Nephron (organoid): ENCODE measurements at regions not wholly inside any gene's neighbourhood (a gene's known extent, or its start where the extent isn't known, plus 50 kb on each side); places are given as distances from the start of the nearest gene placed in this dataset.

ENCODE experiments used
- H3K27ac Mint-ChIP-seq, 3 experiments: 2 replicates each; pipeline ENCODE4 v1.8.0; 2020; ENCODE audit warnings: mixed read lengths in 3 of 3, mild to moderate bottlenecking in 2 of 3, moderate library complexity in 1 of 3
- H3K27me3 Mint-ChIP-seq: 2 replicates; pipeline ENCODE4 v1.8.0; 2021; ENCODE audit warnings: low read depth, mild to moderate bottlenecking, moderate library complexity, mixed read lengths
- H3K36me3 Mint-ChIP-seq: 2 replicates; pipeline ENCODE4 v1.8.0; 2020; ENCODE audit warnings: low read depth, mixed read lengths
- H3K4me1 Mint-ChIP-seq: 2 replicates; pipeline ENCODE4 v1.8.0; 2020; ENCODE audit warnings: mixed read lengths
- H3K4me3 Mint-ChIP-seq, 3 experiments: 2 replicates each; pipeline ENCODE4 v1.8.0; 2020; ENCODE audit warnings: mild to moderate bottlenecking in 3 of 3, mixed read lengths in 3 of 3, moderate library complexity in 2 of 3
- H3K9me3 Mint-ChIP-seq: 2 replicates; pipeline ENCODE4 v1.8.0; 2020; ENCODE audit warnings: mixed read lengths
- TF ChIP-seq, protein P1 (sequence below), 3 experiments: fragments of 200-600 bp; sonication (generic); IDR thresholded peaks; one replicate each; pipeline ENCODE4 v1.5.0; 2021; ENCODE audit warnings: antibody characterized with exemption in 3 of 3; ENCODE audit not compliant: unreplicated experiment in 3 of 3

DNA sequence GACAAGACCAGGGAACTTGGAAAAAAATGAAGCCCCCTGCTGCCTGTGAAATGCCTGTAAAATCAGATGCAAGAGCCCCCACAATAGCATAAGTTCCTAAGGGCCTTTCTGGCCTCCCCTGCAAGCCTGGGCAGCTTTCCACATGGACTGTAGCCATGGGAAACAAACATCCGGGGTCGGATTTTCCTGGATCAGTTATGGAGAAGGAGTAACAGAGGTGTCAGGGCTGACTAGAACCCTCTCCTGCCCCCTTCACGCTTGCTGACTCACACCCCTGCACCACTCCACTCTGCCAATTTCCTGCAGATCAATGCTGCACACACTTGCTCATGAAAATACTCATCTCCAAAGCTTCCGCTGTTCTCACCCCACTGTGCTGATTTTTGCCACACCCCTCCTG is 258.6 kb downstream of the CBLN1 start:
- Mint-ChIP-seq H3K36me3 (no peaks in the 10 kb centered on the region), H3K9me3 (peaks cover 7% of the 10 kb centered on the region)

DNA sequence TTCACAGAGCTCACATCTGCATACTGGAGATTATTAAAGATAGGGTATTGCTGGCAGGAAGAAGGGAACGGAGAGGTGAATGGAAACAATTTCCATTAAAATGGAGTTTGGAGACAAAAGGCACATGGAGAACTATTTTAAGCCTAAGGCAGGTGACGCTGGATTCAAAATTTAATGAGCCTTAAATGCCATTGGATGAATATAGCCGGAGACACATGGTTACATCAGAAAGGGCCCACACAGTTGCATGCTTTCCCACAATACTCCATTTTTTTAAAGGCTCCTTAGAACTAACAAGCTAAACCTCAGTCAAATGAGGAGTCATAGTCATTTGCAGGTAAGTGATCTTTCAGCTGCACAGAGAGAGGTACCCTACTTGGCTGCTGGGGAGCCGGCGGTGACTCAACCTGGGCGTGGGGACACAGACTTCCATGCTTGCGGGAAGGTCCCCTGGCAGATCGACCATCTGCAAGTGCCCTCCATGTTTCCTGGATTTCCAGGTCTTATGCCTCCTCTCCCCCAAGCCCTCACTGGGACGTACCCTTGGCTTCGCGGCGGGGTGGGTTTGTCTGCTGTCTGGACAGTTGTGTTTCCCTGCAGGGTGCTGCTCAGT is 259.2 kb downstream of the CBLN1 start:
- no peaks in the 10 kb centered on the region for H3K36me3 Mint-ChIP-seq
- TF ChIP-seq, protein P1, sequence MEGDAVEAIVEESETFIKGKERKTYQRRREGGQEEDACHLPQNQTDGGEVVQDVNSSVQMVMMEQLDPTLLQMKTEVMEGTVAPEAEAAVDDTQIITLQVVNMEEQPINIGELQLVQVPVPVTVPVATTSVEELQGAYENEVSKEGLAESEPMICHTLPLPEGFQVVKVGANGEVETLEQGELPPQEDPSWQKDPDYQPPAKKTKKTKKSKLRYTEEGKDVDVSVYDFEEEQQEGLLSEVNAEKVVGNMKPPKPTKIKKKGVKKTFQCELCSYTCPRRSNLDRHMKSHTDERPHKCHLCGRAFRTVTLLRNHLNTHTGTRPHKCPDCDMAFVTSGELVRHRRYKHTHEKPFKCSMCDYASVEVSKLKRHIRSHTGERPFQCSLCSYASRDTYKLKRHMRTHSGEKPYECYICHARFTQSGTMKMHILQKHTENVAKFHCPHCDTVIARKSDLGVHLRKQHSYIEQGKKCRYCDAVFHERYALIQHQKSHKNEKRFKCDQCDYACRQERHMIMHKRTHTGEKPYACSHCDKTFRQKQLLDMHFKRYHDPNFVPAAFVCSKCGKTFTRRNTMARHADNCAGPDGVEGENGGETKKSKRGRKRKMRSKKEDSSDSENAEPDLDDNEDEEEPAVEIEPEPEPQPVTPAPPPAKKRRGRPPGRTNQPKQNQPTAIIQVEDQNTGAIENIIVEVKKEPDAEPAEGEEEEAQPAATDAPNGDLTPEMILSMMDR (IDR thresholded peaks at IDR 0.05; ENCODE audit: unreplicated experiment in 3 of 3) = no peak
- H3K27ac Mint-ChIP-seq = peak overlapping the region in 1 of 3 experiments; percentile 20
- peaks cover 65% of the 10 kb centered on the region for H3K4me1 Mint-ChIP-seq
- H3K27me3 Mint-ChIP-seq = peaks cover 10% of the 10 kb centered on the region
- H3K9me3 Mint-ChIP-seq = peaks cover 7% of the 10 kb centered on the region
- no peak overlapping the region for H3K4me3 Mint-ChIP-seq

More for the DNA sequence above, 258.6 kb downstream of the CBLN1 start:
- TF ChIP-seq, protein P1 (IDR thresholded peaks at IDR 0.05; ENCODE audit: unreplicated experiment in 3 of 3) = no peak
- peaks cover 65% of the 10 kb centered on the region for H3K4me1 Mint-ChIP-seq
- H3K27me3 Mint-ChIP-seq = peaks cover 10% of the 10 kb centered on the region
- H3K27ac Mint-ChIP-seq = peak overlapping the region in 1 of 3 experiments; percentile 14
- peak overlapping the region in 1 of 3 experiments; percentile 13 for H3K4me3 Mint-ChIP-seq

- Mint-ChIP-seq H3K4me1 (peaks cover 57% of the 10 kb centered on the region), H3K9me3 (no peaks in the 10 kb centered on the region), H3K36me3 (no peaks in the 10 kb centered on the region), H3K27me3 (peaks cover 5% of the 10 kb centered on the region), H3K27ac (peak overlapping the region; percentile 26 to 46 (median 42)), H3K4me3 (peak overlapping the region in 2 of 3 experiments; percentile 19 to 20)
- TF ChIP-seq, protein P1 (IDR thresholded peaks at IDR 0.05; ENCODE audit: unreplicated experiment in 3 of 3) = no peak
Observed at GRCh38 chr16:49021136-49021535, 260.5 kb downstream of the CBLN1 start.

DNA sequence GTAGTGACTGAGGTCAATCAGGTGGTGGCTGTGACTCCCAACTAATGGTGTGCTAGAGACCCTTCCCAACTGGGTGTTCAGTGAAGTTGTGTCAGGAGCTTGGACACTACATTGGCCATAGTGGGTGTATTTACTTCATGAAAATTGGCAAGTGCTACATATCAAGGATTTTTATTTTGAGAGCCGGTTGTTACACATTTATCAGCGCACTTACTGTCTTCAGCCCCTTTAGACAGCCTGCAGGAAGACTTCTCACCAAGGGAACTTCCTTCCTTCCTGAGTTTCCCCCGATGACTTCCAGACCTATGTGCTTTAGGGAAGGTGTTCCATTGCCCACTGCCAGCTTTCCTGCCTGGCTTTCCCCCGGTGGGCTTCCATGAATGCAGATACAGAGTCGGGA is 261.2 kb downstream of the CBLN1 start:
- TF ChIP-seq, protein P1 (IDR thresholded peaks at IDR 0.05; ENCODE audit: unreplicated experiment in 3 of 3) = no peak
- Mint-ChIP-seq H3K4me3 (peak overlapping the region in 1 of 3 experiments; percentile 25), H3K9me3 (no peaks in the 10 kb centered on the region), H3K36me3 (no peaks in the 10 kb centered on the region), H3K27ac (peak overlapping the region; percentile 26 to 46 (median 42)), H3K27me3 (peaks cover 5% of the 10 kb centered on the region), H3K4me1 (peaks cover 53% of the 10 kb centered on the region)

DNA sequence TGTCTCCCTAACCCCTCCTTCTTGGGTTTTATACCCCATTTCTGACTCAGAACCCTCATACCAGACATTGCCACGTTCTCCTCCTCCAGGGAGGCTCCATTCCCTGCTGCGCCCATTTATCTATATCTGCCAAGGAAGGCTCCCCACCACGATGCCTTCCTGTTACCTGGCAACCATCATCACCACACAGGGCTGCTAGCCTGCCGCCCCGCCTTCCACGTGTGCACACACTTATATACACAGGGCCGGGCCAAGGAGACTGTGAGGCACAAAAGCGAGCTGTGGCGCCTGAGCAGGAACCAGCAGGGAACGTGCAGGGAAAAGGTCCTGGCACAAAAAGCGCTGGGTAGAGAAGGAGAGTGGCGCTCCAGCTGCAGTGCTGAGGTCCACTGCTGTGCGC is 261.8 kb downstream of the CBLN1 start:
- peaks cover 5% of the 10 kb centered on the region for H3K27me3 Mint-ChIP-seq
- TF ChIP-seq, protein P1 (IDR thresholded peaks at IDR 0.05; ENCODE audit: unreplicated experiment in 3 of 3) = no peak
- H3K27ac Mint-ChIP-seq = peak overlapping the region; percentile 3 to 51 (median 42)
- no peaks in the 10 kb centered on the region for H3K9me3 Mint-ChIP-seq
- H3K36me3 Mint-ChIP-seq = no peaks in the 10 kb centered on the region
- peaks cover 52% of the 10 kb centered on the region for H3K4me1 Mint-ChIP-seq
- peak overlapping the region in 1 of 3 experiments; percentile 34 for H3K4me3 Mint-ChIP-seq

DNA sequence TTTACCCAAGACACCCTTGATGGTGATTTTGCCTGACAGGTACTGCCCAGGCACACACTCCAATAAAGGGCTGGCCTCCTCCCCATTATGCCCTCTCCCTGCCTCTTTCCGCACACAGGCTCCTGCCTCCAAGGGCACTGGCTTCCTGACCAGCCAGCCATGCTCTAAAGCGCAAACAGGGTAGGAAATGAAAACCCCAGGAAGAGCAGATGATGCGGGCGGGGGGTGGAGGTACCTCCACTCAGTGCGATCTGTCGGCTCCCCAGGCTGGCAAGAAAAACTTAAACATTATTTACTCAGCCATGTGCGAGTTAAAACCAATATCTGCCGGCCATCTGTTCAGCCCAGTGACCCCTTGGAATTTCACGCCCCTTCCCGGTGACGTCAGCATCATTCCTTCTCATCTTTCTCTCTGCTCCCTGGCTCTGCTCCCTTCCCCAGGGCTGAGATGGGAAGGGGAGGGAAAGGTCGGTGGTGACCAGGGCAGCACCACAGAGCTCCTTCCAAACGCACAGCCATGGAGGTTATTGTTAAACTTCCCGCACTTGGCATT is 262.5 kb downstream of the CBLN1 start:
- Mint-ChIP-seq H3K9me3 (no peaks in the 10 kb centered on the region), H3K27me3 (peaks cover 12% of the 10 kb centered on the region), H3K4me3 (peak overlapping the region; percentile 26 to 52 (median 35)), H3K4me1 (peaks cover 58% of the 10 kb centered on the region), H3K27ac (peak overlapping the region; percentile 3 to 55 (median 42)), H3K36me3 (no peaks in the 10 kb centered on the region)
- TF ChIP-seq, protein P1 (IDR thresholded peaks at IDR 0.05; ENCODE audit: unreplicated experiment in 3 of 3) = no peak
